HCT116 (cell line): ENCODE measurements at regions not wholly inside any gene's neighbourhood (a gene's known extent, or its start where the extent isn't known, plus 50 kb on each side); places are given as distances from the start of the nearest gene placed in this dataset.

ENCODE experiments used
- CEBPB ChIP-seq: IDR thresholded peaks from 2 replicates; pipeline ENCODE4 v1.6.1; 2012; ENCODE audit warnings: low read depth
- EZH2 ChIP-seq: fragments of 200-600 bp; sonication (generic); IDR thresholded peaks from 2 replicates; pipeline ENCODE4 v1.6.1; 2017; ENCODE audit warnings: antibody characterized with exemption, mixed run types
- EZH2phosphoT487 ChIP-seq: fragments of 200-600 bp; IDR thresholded peaks from 2 replicates; pipeline ENCODE4 v1.6.1; 2018; ENCODE audit warnings: antibody characterized with exemption, borderline replicate concordance
- POLR2A ChIP-seq: IDR thresholded peaks from 2 replicates; pipeline ENCODE4 v1.7.0; 2011; ENCODE audit warnings: borderline replicate concordance; ENCODE audit not compliant: insufficient read depth, insufficient read length; ENCODE audit errors: extremely low read depth
- POLR2AphosphoS5 ChIP-seq: IDR thresholded peaks from 2 replicates; pipeline ENCODE4 v1.6.1; 2011; ENCODE audit warnings: mild to moderate bottlenecking, low read depth, low read length, moderate library complexity
- TCF7L2 ChIP-seq: IDR thresholded peaks from 2 replicates; pipeline ENCODE4 v1.7.0; 2011; ENCODE audit warnings: borderline replicate concordance, inconsistent platforms; ENCODE audit not compliant: insufficient read depth, insufficient read length; ENCODE audit errors: extremely low read depth
- YY1 ChIP-seq: IDR thresholded peaks from 2 replicates; pipeline ENCODE4 v1.6.1; 2011; ENCODE audit warnings: low read length, low read depth, moderate library complexity, mild to moderate bottlenecking; ENCODE audit not compliant: insufficient replicate concordance; ENCODE audit errors: extremely low read depth
- TF ChIP-seq, protein P1 (sequence below), 3 experiments: fragments of 200-600 bp in 1 of 3; sonication (generic) in 1 of 3; IDR thresholded peaks in 2 of 3; conservative IDR thresholded peaks in 1 of 3; 2 replicates each; pipeline ENCODE4 v1.5.1; 2012 to 2017; ENCODE audit warnings: low read depth in 2 of 3, low read length in 2 of 3, antibody characterized with exemption in 1 of 3, borderline replicate concordance in 1 of 3, control low read depth in 1 of 3, mild to moderate bottlenecking in 1 of 3, mixed read lengths in 1 of 3, mixed run types in 1 of 3, moderate library complexity in 1 of 3; ENCODE audit not compliant: insufficient read depth in 1 of 3
- TF ChIP-seq, protein P2 (sequence below): IDR thresholded peaks from 2 replicates; pipeline ENCODE4 v1.6.1; 2011; ENCODE audit warnings: mild to moderate bottlenecking, low read length, moderate library complexity; ENCODE audit not compliant: insufficient replicate concordance; ENCODE audit errors: extremely low read depth
- TF ChIP-seq, protein P3 (sequence below): IDR thresholded peaks from 2 replicates; pipeline ENCODE4 v1.6.1; 2012; ENCODE audit warnings: low read depth

DNA sequence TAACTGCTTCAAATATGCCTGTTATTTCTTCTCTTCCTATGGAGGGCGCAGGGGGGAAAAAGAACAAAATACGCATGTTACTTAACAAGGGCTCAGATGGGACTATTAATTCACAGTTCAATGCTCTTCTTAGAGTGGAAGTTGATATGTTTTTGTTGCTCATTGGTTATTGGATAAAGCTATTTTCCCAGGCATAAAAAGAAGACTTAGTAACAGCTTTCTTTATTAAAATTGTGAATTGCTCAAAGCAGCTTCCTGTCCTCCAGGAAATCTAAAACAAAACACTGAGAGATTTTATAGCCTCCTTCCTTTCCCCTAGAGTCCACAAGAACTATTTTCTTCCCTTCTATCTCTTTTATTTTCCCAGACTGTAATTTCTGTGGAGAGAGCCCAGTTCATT is 180.8 kb downstream of the SH3BP4 start:
- TF ChIP-seq POLR2AphosphoS5 (no peak), EZH2phosphoT487 (no peak), CEBPB (no peak), POLR2A (no peak), EZH2 (no peak), TCF7L2 (no peak), YY1 (no peak)
- TF ChIP-seq, protein P1, sequence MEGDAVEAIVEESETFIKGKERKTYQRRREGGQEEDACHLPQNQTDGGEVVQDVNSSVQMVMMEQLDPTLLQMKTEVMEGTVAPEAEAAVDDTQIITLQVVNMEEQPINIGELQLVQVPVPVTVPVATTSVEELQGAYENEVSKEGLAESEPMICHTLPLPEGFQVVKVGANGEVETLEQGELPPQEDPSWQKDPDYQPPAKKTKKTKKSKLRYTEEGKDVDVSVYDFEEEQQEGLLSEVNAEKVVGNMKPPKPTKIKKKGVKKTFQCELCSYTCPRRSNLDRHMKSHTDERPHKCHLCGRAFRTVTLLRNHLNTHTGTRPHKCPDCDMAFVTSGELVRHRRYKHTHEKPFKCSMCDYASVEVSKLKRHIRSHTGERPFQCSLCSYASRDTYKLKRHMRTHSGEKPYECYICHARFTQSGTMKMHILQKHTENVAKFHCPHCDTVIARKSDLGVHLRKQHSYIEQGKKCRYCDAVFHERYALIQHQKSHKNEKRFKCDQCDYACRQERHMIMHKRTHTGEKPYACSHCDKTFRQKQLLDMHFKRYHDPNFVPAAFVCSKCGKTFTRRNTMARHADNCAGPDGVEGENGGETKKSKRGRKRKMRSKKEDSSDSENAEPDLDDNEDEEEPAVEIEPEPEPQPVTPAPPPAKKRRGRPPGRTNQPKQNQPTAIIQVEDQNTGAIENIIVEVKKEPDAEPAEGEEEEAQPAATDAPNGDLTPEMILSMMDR (IDR thresholded peaks at IDR 0.05 in 2 of 3, conservative IDR thresholded peaks at IDR 0.05 in 1 of 3; ENCODE audit: borderline replicate concordance in 1 of 3, insufficient read depth in 1 of 3, low read depth in 2 of 3, low read length in 2 of 3), result no peak
- TF ChIP-seq, protein P2, sequence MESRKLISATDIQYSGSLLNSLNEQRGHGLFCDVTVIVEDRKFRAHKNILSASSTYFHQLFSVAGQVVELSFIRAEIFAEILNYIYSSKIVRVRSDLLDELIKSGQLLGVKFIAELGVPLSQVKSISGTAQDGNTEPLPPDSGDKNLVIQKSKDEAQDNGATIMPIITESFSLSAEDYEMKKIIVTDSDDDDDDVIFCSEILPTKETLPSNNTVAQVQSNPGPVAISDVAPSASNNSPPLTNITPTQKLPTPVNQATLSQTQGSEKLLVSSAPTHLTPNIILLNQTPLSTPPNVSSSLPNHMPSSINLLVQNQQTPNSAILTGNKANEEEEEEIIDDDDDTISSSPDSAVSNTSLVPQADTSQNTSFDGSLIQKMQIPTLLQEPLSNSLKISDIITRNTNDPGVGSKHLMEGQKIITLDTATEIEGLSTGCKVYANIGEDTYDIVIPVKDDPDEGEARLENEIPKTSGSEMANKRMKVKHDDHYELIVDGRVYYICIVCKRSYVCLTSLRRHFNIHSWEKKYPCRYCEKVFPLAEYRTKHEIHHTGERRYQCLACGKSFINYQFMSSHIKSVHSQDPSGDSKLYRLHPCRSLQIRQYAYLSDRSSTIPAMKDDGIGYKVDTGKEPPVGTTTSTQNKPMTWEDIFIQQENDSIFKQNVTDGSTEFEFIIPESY, result no peak
- TF ChIP-seq, protein P3, sequence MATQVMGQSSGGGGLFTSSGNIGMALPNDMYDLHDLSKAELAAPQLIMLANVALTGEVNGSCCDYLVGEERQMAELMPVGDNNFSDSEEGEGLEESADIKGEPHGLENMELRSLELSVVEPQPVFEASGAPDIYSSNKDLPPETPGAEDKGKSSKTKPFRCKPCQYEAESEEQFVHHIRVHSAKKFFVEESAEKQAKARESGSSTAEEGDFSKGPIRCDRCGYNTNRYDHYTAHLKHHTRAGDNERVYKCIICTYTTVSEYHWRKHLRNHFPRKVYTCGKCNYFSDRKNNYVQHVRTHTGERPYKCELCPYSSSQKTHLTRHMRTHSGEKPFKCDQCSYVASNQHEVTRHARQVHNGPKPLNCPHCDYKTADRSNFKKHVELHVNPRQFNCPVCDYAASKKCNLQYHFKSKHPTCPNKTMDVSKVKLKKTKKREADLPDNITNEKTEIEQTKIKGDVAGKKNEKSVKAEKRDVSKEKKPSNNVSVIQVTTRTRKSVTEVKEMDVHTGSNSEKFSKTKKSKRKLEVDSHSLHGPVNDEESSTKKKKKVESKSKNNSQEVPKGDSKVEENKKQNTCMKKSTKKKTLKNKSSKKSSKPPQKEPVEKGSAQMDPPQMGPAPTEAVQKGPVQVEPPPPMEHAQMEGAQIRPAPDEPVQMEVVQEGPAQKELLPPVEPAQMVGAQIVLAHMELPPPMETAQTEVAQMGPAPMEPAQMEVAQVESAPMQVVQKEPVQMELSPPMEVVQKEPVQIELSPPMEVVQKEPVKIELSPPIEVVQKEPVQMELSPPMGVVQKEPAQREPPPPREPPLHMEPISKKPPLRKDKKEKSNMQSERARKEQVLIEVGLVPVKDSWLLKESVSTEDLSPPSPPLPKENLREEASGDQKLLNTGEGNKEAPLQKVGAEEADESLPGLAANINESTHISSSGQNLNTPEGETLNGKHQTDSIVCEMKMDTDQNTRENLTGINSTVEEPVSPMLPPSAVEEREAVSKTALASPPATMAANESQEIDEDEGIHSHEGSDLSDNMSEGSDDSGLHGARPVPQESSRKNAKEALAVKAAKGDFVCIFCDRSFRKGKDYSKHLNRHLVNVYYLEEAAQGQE, result no peak
